HG03439 (cell line): ENCODE measurements at regions not wholly inside any gene's neighbourhood (a gene's known extent, or its start where the extent isn't known, plus 50 kb on each side); places are given as distances from the start of the nearest gene placed in this dataset.

Experiments
- ATAC-seq: cut with Tn5 transposase; IDR thresholded peaks from one replicate; pipeline ENCODE4 v1.9.1; 2021; ENCODE audit warnings: mild to moderate bottlenecking, moderate library complexity; ENCODE audit not compliant: unreplicated experiment

DNA sequence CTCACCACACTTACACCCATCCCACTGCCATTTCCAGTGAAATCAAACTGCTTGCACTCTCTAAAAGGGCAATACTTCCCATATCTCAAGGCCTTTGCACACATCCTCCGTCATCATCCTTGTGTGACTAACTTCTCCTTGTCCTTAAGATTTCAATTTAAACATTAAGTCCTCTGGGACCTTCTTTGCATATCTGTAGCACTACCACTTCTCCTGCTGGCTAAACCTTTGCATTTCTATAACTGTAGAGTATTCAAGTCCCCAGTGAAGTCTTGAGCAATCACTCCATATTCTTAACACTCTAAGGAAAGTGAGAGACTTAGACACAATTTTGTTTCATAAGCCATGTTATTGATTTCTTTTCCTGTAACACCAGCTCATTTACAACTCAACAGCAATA, 136.8 kb upstream of the EPHA4 start:
- no peak for ATAC-seq

DNA sequence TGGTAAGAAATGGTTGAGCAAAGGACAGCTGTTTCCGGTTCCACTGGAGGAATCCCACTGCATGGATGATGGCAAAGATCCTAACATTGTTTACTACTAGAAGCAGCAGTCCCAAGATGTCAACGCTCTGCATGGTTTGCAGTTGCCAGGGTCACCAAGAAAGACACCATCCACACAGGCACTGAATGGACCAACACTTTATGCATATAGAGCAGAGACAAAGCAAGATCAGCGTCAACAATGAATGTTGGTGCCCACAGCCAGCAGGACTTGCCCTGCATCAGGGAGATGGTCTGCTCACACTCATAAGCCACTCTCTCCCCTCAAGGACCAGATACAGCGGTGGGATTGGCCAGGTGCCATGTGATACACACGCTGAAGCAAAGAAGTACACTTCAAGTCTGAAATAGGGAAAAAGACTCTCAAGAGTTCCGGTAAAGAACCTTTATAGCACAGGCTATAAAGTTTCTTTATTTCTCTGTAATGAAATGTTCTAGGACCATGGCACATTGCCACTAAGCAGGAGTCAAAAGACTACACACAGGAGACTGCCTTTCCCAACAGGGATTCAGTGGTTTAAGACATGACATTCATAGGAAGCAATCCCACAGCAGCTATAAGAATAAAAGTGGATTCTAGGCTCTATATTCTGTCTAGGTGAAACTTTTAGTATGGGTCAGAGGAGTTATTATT, 133.2 kb upstream of the EPHA4 start:
- ATAC-seq = no peak

DNA sequence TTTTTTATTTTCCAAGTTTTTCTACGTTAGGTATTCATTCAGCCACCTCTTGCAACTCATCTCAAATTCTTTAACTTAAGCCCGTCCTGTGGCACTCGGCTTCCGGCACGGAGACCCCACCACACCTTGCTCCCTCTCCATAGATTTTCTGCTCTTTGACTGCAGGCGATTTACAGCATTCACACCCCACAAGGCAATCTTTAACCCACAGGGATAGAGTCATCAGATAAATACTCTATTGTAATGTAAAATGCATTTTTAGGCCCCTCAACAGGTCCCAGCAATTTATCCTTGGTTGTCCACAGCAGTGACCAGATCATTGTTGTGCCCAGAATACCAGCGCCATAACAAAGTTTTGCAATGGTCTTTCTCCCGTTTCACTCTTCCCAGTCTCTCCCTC, 132.3 kb upstream of the EPHA4 start:
- no peak for ATAC-seq

DNA sequence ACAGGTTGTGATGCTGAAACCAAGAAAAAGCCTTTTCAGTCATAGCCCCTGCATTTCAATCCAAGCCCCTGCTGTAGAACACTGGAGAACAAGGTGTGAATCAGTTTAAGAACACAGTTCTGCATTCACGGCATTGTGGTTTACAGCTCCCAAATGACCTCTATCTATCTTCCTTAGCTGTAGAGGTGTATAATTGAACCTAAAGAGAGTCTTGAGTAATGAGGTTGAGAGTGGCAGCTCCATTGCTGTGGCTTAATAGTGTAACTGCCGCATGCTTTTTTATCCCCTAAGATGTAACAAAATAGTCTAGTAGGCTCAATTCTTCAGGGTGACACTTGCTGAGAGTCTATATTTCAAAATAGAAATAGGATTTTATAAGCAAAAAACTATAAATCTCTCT, 121.3 kb upstream of the EPHA4 start:
- ATAC-seq = no peak

DNA sequence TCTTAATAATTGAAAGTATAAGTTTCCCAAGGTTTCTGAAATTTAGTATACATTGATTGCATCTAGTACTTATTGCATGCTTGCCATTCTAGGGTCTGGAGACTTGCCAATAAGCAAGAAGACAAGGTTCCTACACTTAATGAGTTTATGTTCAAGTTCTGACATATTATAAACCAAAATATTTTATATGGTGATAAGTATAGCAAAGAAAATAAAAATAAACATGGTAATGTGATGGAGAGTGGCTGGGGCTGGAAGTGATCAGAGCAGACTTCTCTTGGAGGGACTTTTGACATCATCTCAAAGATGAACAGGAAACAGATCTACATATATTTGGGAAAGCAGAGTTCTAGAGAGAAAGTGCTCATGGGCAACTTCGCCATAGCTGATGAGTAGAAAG, 119.5 kb upstream of the EPHA4 start:
- ATAC-seq = no peak

DNA sequence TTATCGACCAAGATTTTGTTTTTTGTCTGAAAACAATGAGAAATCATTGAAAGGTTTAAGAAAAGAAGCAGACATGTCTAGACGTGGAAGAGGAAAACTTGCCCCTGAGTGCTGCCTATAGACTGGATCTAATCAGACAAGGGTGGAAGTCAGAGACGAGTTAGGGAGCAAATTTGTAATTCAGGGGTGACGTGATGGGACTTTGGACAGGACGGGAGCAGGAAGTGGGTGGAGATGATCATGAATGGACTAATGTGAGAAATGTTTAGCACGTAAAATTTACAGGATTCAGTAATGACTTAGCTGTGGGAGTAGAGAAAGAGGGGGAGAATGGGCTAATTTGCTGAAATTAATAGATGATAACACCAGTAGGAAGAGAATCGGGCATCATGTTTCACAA, 117.0 kb upstream of the EPHA4 start:
- ATAC-seq = no peak

DNA sequence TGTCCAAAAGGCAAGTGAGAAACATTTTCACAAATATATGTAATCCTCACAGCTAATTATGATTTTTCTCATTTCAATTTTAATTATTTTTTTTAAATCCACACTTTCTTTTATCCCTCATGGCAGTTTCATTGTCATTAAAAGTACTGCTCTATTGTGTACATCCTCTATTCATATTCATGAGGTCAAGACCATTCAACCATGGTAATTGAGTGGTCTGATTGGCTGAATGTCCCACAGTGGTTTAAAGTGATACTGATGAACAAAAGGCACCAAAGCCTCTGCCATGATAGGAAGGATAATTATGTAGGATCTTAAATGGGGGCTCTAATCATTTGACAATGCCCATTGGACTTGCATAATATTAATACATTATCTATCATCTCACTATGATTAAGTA, 108.4 kb upstream of the EPHA4 start:
- no peak for ATAC-seq

DNA sequence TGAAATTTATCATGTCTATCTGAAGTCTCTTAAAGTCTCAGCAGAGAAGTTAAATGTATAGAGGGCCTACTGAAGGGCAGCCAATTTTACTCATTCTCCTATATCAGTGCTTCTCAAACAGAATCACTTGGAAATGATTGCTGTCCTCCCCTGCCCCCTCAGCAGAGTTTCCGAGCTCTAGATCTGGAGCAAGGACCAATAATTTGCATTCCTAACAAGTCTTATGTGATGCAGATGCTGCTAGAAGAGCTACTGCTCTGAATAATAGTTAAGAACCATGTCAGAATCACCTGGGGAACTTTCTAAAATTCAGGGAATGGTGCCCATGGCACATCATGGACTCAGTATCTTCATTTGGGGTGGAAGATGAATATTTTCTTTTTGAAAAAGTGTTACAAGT, 105.6 kb upstream of the EPHA4 start:
- no peak for ATAC-seq

DNA sequence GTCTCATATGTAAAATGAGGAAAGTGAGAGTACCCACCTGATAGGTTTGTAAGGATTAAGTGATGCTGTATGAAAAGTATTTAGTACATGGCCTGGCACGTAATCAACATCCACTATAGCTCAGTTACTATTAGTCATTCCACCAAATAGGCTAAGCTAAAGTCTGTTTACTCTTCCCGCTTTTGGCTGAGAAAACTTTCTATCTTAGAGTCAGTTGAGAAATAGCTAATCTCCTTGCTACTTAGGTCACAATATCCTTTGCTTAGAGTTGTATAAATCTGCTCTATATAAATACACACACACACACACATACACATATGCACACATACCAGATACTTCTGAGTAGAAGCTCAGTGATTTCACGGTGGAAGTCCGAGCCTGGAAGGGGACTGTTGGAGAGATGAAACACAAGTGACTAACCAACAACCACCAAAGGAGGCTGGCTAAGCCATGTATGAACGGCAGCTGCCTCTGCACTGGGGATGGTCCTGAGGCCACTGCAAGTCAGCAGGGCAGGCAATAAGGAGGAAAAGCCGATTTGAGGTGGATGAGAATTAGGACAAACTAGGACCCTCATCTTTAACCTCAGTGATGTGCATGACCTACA, 104.6 kb upstream of the EPHA4 start:
- no peak for ATAC-seq

DNA sequence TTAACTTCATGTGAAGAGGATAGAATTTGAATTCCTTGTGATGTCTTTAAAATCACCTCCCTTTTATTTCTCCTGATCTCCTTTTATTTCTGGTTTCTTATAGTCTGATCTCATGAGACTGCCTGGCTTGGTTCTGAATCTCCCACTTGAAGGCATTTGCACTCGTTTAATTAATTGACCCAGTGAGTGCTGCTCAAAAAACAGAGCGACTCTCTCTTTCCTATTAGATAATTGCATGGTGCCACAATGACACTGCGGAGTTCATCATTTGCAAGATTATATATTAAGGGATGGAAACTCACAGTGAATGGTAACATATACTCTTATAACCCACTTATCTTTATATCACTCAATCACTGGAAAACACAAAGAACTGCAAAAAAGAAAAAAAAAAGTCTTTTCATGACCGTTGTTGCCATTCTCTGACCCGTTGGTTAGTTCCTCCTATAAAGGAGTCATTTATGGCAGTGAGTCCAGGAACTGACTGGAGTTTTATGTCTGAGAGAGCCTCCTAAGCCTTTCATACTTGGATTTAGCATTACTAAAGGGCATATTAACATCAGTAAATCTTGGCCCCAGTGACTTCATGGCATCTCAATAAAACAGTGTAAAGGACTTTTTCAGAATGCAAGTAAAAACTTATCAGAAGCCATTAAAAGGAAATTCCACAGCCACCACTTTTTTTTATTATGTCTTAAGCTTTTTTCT, 103.3 kb upstream of the EPHA4 start:
- ATAC-seq = no peak

DNA sequence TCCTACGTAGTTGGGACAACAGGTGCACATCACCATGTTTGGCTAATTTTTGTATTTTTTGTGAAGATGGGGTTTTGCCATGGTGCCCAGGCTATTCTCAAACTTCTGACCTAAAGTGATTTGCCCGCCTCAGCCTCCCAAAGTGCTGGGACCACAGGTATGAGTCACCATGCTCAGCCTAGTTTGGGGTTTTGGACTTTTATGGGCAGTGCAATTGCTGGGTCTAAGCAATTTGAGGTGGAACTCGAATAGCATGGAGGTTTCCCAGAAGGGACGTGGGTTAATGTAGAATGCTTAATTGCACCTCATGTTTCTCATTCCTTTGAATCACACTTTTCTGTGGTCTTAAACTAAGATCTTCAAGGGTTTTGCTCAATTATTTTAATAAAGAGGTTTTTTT, 102.3 kb upstream of the EPHA4 start:
- no peak for ATAC-seq

DNA sequence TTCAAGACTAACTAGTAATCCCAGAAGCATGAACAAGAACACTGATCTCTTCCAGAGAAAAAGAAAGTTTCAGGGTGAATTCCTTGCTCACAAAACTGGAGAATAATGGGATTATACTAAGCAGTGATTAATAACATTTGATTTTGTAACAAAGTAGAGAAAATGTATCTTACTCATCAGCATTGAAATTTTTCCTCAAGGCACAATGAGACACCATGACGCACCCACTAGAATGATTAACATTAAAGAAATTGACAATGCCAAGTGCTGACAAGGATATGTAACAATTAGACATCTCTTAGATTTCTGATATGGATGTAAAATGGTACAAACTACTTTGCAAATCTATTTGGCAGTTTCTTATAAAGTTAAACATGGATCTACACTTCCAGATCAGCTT, 101.1 kb upstream of the EPHA4 start:
- ATAC-seq = no peak

DNA sequence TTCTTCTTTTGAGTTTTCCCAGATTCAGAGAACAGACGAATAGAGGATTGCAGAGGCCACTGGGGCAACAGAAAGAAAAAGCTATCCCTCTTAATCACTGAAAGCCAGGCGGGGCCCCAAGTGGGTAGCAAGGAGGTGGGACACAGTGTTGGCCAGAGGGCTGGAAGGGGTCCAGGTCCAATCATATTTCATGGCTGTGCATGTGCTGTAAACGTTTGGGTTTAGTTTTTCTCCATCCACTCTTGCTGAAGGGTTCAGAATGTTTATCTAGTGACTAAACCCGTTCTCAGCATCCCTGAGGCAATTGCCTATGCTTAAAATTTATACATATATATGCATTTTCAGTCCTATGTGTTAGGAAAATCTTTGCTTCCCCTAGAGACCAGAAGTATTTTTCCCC, 99.4 kb upstream of the EPHA4 start:
- ATAC-seq = no peak

DNA sequence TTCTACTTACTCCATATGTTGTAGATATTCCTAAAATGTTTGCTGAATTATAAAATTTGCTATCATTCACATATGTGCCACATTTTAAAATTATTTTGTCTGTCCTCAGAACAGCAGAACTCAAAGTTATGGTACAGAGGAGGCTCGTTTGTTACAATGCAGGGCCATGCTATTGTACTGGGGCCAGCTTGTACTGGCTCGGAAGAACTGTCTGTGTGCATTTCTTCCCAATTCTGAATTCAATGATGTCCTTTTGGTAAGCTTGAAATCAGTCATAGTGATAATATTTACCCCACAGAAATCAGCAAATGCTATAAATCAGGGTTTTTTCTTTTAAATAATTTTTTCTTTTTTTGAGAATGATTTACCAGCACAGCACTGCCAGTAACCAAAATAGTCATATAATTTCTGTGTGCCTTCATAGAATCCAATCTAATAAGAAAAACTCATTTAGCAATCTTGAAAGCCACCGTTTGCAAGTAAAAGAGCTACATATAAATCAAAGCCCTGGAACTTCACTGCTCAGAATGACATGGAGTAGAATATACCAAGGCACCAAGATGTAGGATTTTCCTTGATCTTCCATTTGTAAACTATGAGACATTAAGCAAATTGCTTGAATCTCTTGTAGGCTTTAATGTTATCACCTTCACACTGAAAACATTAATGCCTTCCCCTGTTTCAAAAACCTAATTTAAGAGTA, 90.7 kb upstream of the EPHA4 start:
- no peak for ATAC-seq

DNA sequence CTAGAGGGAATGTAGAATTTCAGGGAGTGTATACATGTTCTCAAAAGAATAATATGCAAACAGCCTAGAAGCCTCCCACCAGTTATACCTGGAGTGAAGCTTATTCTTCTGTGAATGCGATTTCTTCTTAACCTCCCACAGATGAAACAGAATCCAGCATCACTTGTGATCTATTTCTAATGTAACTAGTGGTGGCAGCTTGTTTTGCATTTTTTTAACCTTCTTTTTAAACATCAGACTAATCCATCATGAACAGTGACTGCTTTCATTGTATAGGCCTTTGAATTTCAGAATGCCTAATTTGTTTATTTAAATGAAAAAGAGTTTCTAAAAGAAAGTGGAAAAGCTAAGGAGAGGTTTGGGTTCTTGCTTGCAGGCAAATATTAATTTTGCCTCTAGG, 85.7 kb upstream of the EPHA4 start:
- ATAC-seq = no peak

DNA sequence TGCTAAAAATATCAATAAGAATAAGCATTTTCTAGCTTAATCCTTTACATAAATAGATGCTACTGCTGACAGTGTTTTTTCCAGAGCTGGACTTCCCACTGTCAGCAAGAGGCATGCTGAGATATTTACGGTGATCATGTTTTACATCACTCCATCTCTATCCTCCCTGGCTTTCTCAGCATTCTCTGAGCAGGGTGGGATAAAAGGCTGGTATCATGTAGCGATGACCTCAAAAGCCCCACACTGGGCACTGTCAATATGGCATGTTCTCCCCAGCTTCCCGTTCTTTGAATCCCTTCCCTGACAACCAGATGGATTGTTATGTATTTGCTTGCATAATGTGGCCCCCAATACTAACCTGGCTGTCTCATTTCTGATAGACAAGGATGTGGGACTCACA, 83.2 kb upstream of the EPHA4 start:
- no peak for ATAC-seq

DNA sequence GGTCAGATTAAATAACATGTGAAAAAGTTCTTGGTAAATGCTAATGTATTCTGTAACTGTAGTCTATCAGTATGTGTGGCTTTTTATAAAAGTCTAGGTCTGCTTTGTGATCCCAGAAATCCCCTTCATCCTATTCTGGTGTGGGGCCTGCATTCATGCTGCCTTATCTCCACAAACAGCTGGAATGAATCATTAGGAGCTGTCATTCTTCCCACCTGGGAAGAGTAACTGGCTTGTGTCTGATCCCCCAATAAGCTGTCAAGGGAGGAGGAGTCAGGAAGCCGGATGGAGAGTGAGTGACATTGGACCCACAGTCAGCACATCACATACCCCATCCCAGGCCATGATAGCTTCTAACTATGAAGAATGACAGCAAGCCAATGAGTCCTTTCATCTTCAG, 81.1 kb upstream of the EPHA4 start:
- ATAC-seq = no peak

DNA sequence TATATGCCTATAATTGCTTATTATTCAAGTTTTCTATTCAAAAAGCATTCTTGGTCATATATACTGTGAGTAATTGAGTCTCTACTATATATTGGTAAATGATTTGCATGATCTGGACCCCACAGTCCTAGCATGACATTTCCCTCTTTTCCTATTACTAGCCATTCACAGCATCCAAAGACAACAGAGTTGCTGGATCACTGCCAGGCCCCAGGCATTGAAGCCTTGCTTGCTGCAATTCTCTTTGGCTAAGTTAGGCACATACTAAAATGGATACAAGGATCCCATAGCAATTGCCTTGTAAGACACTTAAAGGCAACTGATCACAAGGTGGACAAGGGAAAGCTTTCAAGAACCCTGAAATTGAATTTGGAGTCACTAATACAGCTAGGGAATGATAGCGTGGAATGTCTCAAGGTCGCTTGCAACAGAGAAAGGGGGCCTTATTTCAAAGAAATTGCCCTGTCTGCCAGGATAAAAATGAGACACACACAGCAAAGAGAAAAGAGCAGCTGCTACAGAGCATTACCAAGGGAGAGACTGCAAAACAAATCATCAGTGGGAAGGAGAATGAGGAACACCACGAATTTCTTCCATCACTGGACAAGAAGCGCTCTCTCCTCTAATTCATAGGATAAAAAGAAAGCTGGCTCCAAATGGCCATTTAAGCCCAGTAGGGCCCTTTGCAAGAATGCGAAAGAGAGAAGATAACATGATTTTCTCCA, 77.1 kb upstream of the EPHA4 start:
- ATAC-seq = no peak

DNA sequence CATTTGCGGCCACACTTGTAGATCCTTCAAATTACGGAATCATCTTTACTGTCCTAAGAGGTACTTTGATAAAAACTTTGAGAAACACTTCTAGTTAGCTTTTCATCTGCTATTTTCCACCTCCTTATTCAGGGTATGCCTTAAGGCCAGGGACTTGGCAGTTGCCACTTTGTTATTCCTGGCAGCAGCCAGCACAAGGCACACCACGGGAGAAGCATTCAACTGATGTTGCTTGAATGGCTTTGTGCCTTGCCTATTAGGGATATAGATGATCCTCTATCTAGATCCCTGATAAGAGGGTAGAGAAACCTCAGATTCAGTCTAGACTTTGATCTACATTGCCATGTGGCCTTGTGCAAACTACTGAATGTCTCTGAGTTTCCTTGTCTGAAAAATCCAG, 70.3 kb upstream of the EPHA4 start:
- ATAC-seq = no peak

DNA sequence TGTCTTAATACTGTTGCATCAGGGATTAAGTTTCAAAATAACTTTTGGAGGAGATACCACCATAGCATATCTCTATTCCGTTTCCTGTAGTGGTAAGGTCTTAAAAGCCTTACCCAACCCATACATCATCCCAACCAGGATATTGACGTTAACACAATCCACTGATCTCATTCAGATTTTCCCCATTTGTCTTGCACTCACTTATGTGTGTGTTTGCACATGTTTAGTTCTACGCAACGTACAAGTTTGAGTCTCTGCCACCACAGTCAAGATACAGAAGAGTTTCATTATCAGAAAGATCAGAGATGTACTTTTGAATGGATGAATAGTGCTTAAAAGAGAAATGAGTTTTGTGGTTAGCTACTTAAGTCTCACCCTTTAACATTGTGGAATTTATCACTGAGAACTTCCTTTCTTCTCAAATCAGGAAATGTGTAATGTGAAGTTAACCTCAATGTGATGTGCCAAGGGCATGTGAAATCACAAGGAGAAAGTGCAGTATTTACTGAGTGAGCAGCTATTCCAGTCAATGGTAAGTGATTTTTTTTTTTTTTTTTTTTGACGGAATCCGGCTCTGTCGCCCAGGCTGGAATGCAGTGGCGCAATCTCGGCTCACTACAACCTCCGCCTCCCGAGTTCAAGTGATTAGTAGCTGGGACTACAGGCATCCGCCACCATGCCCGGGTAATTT, 69.2 kb upstream of the EPHA4 start:
- ATAC-seq = no peak

DNA sequence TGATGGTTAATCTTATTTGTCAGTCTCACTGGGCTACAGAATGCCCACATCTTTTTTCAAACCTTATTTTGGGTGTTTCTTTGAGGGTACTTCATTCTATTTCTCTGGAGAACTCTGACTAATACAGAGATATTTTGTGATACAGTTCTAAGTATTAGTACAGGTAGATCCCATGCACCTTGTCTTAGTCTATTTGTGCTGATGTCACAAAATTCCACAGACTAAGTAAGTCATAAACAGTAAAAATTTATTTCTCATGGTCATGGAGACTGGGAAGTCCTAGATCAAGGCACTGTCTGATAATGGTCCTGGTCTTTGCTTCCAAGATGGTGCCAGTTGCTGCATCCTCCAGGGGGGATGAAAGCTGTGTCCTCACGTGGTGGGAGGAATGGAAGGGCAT, 68.6 kb upstream of the EPHA4 start:
- no peak for ATAC-seq
